Thyroid gland (tissue), 4 donors: ENCODE measurements at regions not wholly inside any gene's neighbourhood (a gene's known extent, or its start where the extent isn't known, plus 50 kb on each side); places are given as distances from the start of the nearest gene placed in this dataset.

ENCODE experiments used
- POLR2A ChIP-seq, 2 donors: fragments of 450-650 bp; IDR thresholded peaks; one replicate each; pipeline ENCODE4 v1.6.1; 2017; ENCODE audit warnings: antibody characterized with exemption in 2 of 2, mild to moderate bottlenecking in 2 of 2, moderate library complexity in 1 of 2
- TF ChIP-seq, protein P1 (sequence below), 6 experiments: fragments of 200-600 bp in 3 of 6; fragments of 450-650 bp in 3 of 6; sonication (generic) in 3 of 6; IDR thresholded peaks; one replicate each; pipeline ENCODE4 v1.5.1; 2016 to 2019; ENCODE audit warnings: antibody characterized with exemption in 6 of 6, mild to moderate bottlenecking in 2 of 6, inconsistent platforms in 1 of 6, moderate library complexity in 1 of 6

DNA sequence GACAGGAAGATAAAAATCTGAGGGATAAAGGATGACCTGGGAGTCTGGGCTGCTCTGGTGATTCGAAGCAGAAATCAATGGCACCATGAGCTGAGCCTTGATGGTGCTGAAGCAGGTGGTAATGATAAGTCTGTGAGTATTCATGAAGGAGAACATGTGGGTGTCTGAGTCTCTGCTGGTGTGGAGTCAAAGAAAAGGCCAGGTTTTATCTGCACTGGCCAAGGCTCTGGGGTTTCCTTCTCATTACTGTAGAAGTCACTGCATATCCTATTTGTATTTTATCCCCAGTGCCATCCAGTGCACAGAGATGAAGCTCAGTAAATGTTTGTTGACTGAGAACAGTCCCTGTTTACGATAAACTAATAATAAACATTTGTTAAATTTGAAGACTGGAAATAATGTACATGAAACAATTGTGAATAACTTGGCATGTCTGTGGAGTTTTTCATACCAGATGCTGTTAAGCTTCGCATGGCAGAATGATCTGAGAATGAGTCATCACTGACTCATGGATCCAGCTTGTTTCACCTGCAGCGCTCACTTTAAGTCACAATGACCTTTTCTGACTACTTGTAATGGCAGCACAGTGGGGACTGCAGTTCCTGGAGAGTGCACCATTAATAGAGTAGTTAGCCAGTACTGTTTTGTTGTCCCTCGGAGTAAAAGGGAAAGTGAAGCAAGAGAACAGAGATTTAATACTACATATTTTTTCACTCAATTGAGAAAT, 538.5 kb downstream of the HTR7 start:
- TF ChIP-seq, protein P1, sequence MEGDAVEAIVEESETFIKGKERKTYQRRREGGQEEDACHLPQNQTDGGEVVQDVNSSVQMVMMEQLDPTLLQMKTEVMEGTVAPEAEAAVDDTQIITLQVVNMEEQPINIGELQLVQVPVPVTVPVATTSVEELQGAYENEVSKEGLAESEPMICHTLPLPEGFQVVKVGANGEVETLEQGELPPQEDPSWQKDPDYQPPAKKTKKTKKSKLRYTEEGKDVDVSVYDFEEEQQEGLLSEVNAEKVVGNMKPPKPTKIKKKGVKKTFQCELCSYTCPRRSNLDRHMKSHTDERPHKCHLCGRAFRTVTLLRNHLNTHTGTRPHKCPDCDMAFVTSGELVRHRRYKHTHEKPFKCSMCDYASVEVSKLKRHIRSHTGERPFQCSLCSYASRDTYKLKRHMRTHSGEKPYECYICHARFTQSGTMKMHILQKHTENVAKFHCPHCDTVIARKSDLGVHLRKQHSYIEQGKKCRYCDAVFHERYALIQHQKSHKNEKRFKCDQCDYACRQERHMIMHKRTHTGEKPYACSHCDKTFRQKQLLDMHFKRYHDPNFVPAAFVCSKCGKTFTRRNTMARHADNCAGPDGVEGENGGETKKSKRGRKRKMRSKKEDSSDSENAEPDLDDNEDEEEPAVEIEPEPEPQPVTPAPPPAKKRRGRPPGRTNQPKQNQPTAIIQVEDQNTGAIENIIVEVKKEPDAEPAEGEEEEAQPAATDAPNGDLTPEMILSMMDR (IDR thresholded peaks at IDR 0.05), result no peak
- TF ChIP-seq POLR2A (IDR thresholded peaks at IDR 0.05), result no peak
